GM10266 (cell line): ENCODE measurements at regions not wholly inside any gene's neighbourhood (a gene's known extent, or its start where the extent isn't known, plus 50 kb on each side); places are given as distances from the start of the nearest gene placed in this dataset.

ENCODE experiments used
- DNase-seq: peaks from one replicate; pipeline ENCODE4 v3.0.0; 2012; ENCODE audit errors: extremely low spot score
- TF ChIP-seq, protein P1 (sequence below): IDR thresholded peaks from 2 replicates; pipeline ENCODE4 v1.5.1; 2012; ENCODE audit warnings: mild to moderate bottlenecking, low read depth; ENCODE audit not compliant: control insufficient read depth, insufficient read depth; ENCODE audit errors: missing control alignments

DNA sequence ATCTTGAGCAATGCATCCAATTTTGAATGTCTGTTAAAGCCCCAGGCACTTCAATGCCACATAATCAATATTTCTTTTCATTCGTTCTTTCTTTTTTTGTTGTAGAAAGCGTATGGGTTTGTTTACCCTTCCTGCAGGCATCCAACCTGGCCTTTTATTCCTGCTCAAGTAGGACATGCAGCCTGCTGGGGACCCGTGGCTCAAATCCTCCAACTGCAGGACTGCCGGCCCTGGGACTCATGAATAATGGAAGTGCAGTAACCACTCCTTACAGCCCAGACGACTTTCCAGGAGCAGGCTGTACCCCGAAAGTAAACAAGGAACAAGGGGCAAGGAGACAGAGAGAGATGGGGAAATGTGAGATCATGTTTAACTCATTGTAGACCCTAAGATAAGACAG, 126.4 kb downstream of the SALL1 start:
- no peak for DNase-seq
- TF ChIP-seq, protein P1, sequence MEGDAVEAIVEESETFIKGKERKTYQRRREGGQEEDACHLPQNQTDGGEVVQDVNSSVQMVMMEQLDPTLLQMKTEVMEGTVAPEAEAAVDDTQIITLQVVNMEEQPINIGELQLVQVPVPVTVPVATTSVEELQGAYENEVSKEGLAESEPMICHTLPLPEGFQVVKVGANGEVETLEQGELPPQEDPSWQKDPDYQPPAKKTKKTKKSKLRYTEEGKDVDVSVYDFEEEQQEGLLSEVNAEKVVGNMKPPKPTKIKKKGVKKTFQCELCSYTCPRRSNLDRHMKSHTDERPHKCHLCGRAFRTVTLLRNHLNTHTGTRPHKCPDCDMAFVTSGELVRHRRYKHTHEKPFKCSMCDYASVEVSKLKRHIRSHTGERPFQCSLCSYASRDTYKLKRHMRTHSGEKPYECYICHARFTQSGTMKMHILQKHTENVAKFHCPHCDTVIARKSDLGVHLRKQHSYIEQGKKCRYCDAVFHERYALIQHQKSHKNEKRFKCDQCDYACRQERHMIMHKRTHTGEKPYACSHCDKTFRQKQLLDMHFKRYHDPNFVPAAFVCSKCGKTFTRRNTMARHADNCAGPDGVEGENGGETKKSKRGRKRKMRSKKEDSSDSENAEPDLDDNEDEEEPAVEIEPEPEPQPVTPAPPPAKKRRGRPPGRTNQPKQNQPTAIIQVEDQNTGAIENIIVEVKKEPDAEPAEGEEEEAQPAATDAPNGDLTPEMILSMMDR: no peak

DNA sequence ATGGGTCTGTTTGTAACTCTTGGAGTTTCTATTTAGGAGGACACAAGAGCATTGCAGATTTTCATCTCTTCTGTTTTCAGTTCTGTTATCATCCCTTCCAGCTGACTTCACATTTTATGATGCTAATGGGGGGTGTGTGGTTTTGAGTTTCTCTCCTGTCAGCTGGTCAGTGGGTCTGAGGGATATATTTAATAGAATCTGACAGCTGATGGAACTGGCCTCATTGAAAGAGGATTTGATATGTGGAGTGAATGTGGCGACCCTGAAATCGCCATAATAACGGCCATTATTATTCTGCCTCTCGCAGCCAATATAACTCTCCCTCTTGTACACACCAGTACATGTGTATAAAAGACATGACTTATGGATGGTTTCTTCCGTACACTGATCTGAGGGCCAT, 128.1 kb downstream of the SALL1 start:
- TF ChIP-seq, protein P1: no peak
- no peak for DNase-seq

DNA sequence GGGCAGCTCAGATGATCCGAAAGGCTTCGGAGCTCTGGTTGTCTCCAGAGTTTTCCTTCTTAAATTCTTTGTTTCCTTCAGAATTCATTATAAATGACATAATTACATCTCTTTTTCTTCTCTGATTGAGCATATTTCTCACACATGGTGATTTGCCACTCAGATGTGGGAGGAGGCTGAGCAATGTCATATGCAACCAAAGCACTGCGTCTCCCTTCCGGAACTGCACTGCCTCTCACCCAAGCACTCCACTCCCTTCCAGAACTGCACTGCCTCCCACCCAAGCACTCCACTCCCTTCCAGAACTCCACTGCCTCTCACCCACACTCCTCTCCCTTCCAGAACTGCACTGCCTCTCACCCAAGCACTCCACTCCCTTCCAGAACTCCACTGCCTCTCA, 131.5 kb downstream of the SALL1 start:
- TF ChIP-seq, protein P1: no peak
- no peak for DNase-seq

DNA sequence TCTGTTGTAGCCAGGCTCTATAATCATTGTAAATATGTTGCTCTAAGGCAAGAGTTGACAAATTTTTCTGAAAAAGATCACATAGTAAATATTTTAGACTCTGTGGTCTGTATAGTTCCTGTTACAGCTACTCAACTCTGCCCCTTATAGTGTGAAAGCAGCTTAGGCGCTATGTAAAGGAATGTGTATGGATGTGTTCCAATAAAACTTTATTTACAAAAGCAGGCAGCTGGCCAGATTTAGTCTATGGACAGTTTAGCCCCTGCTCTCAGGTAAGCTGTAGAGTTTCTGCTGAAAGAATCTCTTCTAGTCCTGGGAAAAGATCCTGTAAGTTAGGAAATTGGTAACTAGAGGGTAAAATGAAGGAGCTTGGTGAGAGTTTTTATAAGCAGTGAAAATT, 133.1 kb downstream of the SALL1 start:
- TF ChIP-seq, protein P1: no peak
- DNase-seq: no peak

DNA sequence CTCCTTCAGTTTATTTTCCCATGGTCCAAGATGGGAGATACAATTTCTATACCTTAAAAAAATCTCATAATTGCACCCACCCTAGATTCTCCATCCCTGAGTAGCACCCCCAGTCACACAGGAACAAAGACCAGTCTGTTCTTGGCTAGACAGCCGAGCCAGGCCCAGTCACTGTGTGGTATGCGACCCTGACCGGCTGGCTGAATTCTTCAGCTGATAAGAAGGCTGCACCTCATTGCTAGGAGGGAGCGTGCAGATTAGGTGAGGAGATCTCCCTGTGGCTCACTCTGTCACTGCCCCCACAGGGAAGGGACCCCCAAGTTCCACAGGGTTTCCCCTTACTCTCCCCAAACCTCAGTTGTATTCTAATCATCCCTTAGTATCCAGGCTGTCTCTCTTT, 138.7 kb downstream of the SALL1 start:
- TF ChIP-seq, protein P1: no peak

DNA sequence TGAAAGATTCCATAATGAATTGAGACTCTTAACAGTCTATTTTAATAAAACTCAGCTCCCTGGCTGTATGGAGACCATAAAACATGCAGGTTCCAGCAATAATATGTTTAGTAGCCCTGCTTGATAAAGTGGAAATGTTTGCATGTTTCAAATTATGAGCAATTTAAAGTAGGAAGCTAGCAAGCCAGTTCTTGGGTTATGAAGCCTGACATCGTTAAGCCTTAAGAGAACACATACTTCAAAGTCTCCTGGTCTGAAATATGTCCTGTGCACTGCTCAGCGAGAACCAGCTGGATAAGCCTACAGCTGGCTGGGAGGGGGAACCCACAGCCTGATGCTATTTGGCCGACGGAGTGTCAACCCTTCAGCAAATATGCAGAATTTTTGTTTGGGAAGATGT, 140.3 kb downstream of the SALL1 start:
- DNase-seq: no peak
- TF ChIP-seq, protein P1: no peak

More for the DNA sequence above, 138.7 kb downstream of the SALL1 start:
- DNase-seq: no peak

DNA sequence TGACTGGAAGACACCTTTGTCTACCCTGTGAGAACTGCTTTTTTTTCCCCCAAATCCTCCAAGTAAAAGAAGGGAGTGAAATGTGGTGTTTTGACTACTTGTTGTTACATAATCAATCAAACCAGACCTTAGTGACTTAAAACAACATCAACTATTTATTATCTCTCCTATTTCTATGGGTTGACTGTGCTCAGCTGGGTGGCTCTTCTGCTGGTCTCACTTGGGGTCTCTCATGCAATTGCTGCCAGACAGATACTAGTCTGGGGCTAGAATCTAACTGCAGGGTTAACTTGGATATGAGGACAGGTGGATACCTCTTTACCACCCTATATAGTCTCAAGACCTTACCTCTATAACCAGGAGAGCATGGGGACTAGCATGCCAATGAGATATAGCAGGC, 141.3 kb downstream of the SALL1 start:
- TF ChIP-seq, protein P1: no peak
- DNase-seq: no peak
